H1 (cell line): ENCODE measurements at regions not wholly inside any gene's neighbourhood (a gene's known extent, or its start where the extent isn't known, plus 50 kb on each side); places are given as distances from the start of the nearest gene placed in this dataset.

Experiments used
- CTCF ChIA-PET: fragments of 300-600 bp; sonication (Branson Sonifier 250); formaldehyde crosslinking; loops from one replicate; lab custom pipeline; 2021; ENCODE audit not compliant: partially characterized antibody; lab: Charles Lee
- POLR2A ChIA-PET: fragments of 300-600 bp; sonication (Branson Sonifier 250); formaldehyde crosslinking; loops from one replicate; lab custom pipeline; 2021; ENCODE audit warnings: inconsistent platforms; ENCODE audit not compliant: partially characterized antibody; lab: Charles Lee
- DNase-seq, 2 experiments: peaks; one replicate each; pipeline versions ENCODE4 v3.0.0 to v3.0.0-alpha.2; 2010 to 2022; ENCODE audit warnings: low spot score in 2 of 2, low read depth in 1 of 2, mixed read lengths in 1 of 2
- FAIRE-seq: peaks from 2 replicates; lab custom pipeline; 2011; peaks lifted over from hg19 to GRCh38; lab: Jason Lieb, UNC
- H2AFZ ChIP-seq: 2 replicates; pipeline ENCODE4 v1.8.1; 2012; ENCODE audit warnings: low read length, inconsistent platforms
- H2AK5ac ChIP-seq: 2 replicates; pipeline ENCODE4 v1.6.1; 2013; ENCODE audit warnings: low read depth, low read length
- H2BK120ac ChIP-seq: replicated peaks from 2 replicates; pipeline ENCODE3; 2013; ENCODE audit warnings: low read depth, low read length, inconsistent platforms
- H2BK12ac ChIP-seq: 2 replicates; pipeline ENCODE4 v1.6.1; 2013; ENCODE audit warnings: low read depth, low read length
- H2BK15ac ChIP-seq: 2 replicates; pipeline ENCODE4 v1.6.1; 2013; ENCODE audit warnings: low read length
- H2BK20ac ChIP-seq: 2 replicates; pipeline ENCODE4 v1.6.1; 2013; ENCODE audit warnings: low read length
- H2BK5ac ChIP-seq: 2 replicates; pipeline ENCODE4 v1.6.1; 2013; ENCODE audit warnings: low read depth, low read length
- H3K14ac ChIP-seq: 2 replicates; pipeline ENCODE4 v1.6.1; 2013; ENCODE audit warnings: inconsistent platforms; ENCODE audit not compliant: insufficient read length
- H3K18ac ChIP-seq: 2 replicates; pipeline ENCODE4 v1.6.1; 2013; ENCODE audit warnings: low read length; ENCODE audit errors: extremely low read depth
- H3K23ac ChIP-seq: 2 replicates; pipeline ENCODE4 v1.6.1; 2013; ENCODE audit warnings: inconsistent platforms; ENCODE audit not compliant: insufficient read length
- H3K23me2 ChIP-seq: 2 replicates; pipeline ENCODE4 v1.6.1; 2013; ENCODE audit warnings: low read depth, low read length
- H3K27ac ChIP-seq: 2 replicates; pipeline ENCODE4 v1.6.1; 2011; ENCODE audit warnings: low read depth, low read length, inconsistent platforms
- H3K27me3 ChIP-seq, 4 experiments: replicated peaks in 1 of 4; 1 replicate in 1 of 4; 2 replicates in 3 of 4; pipeline versions ENCODE4 v1.6.1 to v1.8.1; 2011 to 2013; ENCODE audit warnings: low read length in 3 of 4, mild to moderate bottlenecking in 3 of 4, inconsistent platforms in 2 of 4, mixed read lengths in 2 of 4, moderate library complexity in 1 of 4; ENCODE audit not compliant: control insufficient read depth in 3 of 4, insufficient read depth in 3 of 4; ENCODE audit errors: extremely low read depth in 1 of 4
- H3K36me3 ChIP-seq, 4 experiments: 2 replicates each; pipeline versions ENCODE4 v1.6.1 to v1.8.1; 2011 to 2013; ENCODE audit warnings: mild to moderate bottlenecking in 4 of 4, low read length in 3 of 4, moderate library complexity in 2 of 4, control low read depth in 1 of 4, inconsistent platforms in 1 of 4; ENCODE audit not compliant: insufficient read depth in 4 of 4, control insufficient read depth in 2 of 4
- H3K4ac ChIP-seq: replicated peaks from 2 replicates; pipeline ENCODE3; 2013; ENCODE audit warnings: low read length, low read depth, mixed read lengths, inconsistent platforms; ENCODE audit not compliant: insufficient read length
- H3K4me1 ChIP-seq, 4 experiments: replicated peaks in 1 of 4; 1 replicate in 1 of 4; 2 replicates in 3 of 4; pipeline versions ENCODE4 v1.6.1 to v1.8.1; 2011 to 2013; ENCODE audit warnings: low read length in 3 of 4, inconsistent platforms in 2 of 4, mixed read lengths in 1 of 4; ENCODE audit not compliant: insufficient read depth in 4 of 4, control insufficient read depth in 3 of 4
- H3K4me2 ChIP-seq, 2 experiments: 2 replicates each; pipeline versions ENCODE4 v1.6.1 to v1.8.1; 2011 to 2013; ENCODE audit warnings: low read depth in 2 of 2, low read length in 2 of 2, control low read depth in 1 of 2, inconsistent platforms in 1 of 2, mild to moderate bottlenecking in 1 of 2; ENCODE audit not compliant: insufficient read depth in 1 of 2
- H3K4me3 ChIP-seq, 4 experiments: fragments of 200-600, 300-600 bp in 1 of 4; sonication (generic), shearing (Covaris generic), sonication (Bioruptor Twin) in 1 of 4; 2 replicates each; pipeline versions ENCODE4 v1.5.1 to v1.8.1; 2011 to 2016; ENCODE audit warnings: low read length in 4 of 4, low read depth in 3 of 4, control low read depth in 2 of 4, inconsistent platforms in 2 of 4, mild to moderate bottlenecking in 2 of 4, mixed read lengths in 1 of 4, moderate library complexity in 1 of 4; ENCODE audit not compliant: insufficient read depth in 2 of 4; ENCODE audit errors: extremely low read depth in 1 of 4
- H3K56ac ChIP-seq: replicated peaks from 2 replicates; pipeline ENCODE3; 2013; ENCODE audit warnings: low read depth, mild to moderate bottlenecking, mixed read lengths, low read length, inconsistent platforms; ENCODE audit not compliant: insufficient read length
- H3K79me1 ChIP-seq: 2 replicates; pipeline ENCODE4 v1.6.1; 2013; ENCODE audit warnings: low read depth, low read length, control low read depth
- H3K79me2 ChIP-seq, 2 experiments: 2 replicates each; pipeline versions ENCODE4 v1.6.1 to v1.8.1; 2012 to 2013; ENCODE audit warnings: low read length in 2 of 2, mild to moderate bottlenecking in 2 of 2, inconsistent platforms in 1 of 2; ENCODE audit not compliant: insufficient read depth in 2 of 2, control insufficient read depth in 1 of 2
- H3K9ac ChIP-seq, 4 experiments: replicated peaks in 1 of 4; 1 replicate in 1 of 4; 2 replicates in 3 of 4; pipeline versions ENCODE4 v1.6.1 to v1.8.1; 2011 to 2013; ENCODE audit warnings: low read depth in 3 of 4, low read length in 3 of 4, control low read depth in 2 of 4, mild to moderate bottlenecking in 2 of 4, moderate library complexity in 2 of 4, inconsistent platforms in 1 of 4; ENCODE audit errors: extremely low read depth in 1 of 4
- H3K9me3 ChIP-seq, 2 experiments: 2 replicates each; pipeline versions ENCODE4 v1.6.1 to v1.8.1; 2012 to 2013; ENCODE audit warnings: mild to moderate bottlenecking in 2 of 2, moderate library complexity in 2 of 2, control low read depth in 1 of 2, inconsistent platforms in 1 of 2, low read depth in 1 of 2, low read length in 1 of 2, mixed read lengths in 1 of 2; ENCODE audit not compliant: insufficient read depth in 2 of 2
- H4K20me1 ChIP-seq, 2 experiments: replicated peaks in 1 of 2; 2 replicates each; pipeline versions ENCODE3 to v1.8.1; 2011 to 2013; ENCODE audit warnings: inconsistent platforms in 2 of 2, low read length in 2 of 2, mild to moderate bottlenecking in 1 of 2; ENCODE audit not compliant: insufficient read depth in 2 of 2, control insufficient read depth in 1 of 2
- H4K5ac ChIP-seq: 2 replicates; pipeline ENCODE4 v1.6.1; 2013; ENCODE audit warnings: low read length, low read depth, mixed read lengths, inconsistent platforms; ENCODE audit not compliant: insufficient read length
- H4K8ac ChIP-seq: 2 replicates; pipeline ENCODE4 v1.8.0; 2013; ENCODE audit warnings: mild to moderate bottlenecking, moderate library complexity, low read length, inconsistent platforms; ENCODE audit not compliant: insufficient read depth; ENCODE audit errors: extremely low read depth
- H4K91ac ChIP-seq: replicated peaks from 2 replicates; pipeline ENCODE3; 2013; ENCODE audit warnings: low read length, mixed read lengths, inconsistent platforms; ENCODE audit not compliant: insufficient read length
- FOSL1 ChIP-seq: IDR thresholded peaks from 2 replicates; pipeline ENCODE4 v1.6.1; 2011; ENCODE audit warnings: mild to moderate bottlenecking, low read depth, low read length, moderate library complexity; ENCODE audit not compliant: insufficient read depth
- RFX5 ChIP-seq: IDR thresholded peaks from 2 replicates; pipeline ENCODE4 v1.6.1; 2011; ENCODE audit warnings: low read depth, low read length, improper control_type of control experiment, borderline replicate concordance
- SP1 ChIP-seq: IDR thresholded peaks from 2 replicates; pipeline ENCODE4 v1.6.1; 2011; ENCODE audit warnings: low read depth, low read length
- WGBS, 2 experiments: shearing (Covaris generic) in 1 of 2; methylation state at CpG; one replicate each; pipeline versions ENCODE4 v1.1.6 to v1.1.7; 2013 to 2015; ENCODE audit warnings: low lambda C conversion rate in 2 of 2, mixed read lengths in 2 of 2, inconsistent platforms in 1 of 2, low coverage in 1 of 2, missing lambda C conversion rate in 1 of 2; ENCODE audit not compliant: insufficient replicate concordance in 2 of 2, insufficient coverage in 1 of 2, insufficient read length in 1 of 2; ENCODE audit errors: extremely low coverage in 1 of 2, missing lambda C conversion rate in 1 of 2; 5-methylcytosine and 5-hydroxymethylcytosine counted together

DNA sequence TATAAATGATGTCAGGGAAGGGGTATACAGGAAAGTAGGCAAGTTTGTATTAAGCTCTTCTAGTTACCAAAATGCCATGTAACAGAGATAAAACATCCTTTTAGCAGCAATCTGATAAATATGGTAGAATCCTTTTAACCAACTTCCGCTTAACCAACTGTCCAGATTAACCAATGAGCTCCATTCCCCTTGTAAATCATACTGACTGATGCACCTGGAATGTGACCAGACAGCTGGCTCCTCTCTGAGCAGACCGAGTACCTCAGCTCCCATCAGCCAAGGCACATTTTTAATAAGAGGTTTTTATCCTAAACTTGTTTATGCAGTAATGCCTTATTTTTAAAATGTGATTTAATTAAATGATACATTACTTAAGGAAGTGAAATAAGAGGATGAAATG, 66.4 kb downstream of the KLF12 start:
- ChIA-PET CTCF (interaction anchor here (0.8 to 1.3 kb wide), 3 partner anchors 10 to 30 kb away, joined by 3 to 4 read pairs (median 3); no protein-coding TSS in a partner anchor), POLR2A (no interaction called here)
- Histone ChIP-seq H4K91ac (no peak overlapping the region), H3K14ac (no peak overlapping the region), H3K23me2 (no peaks in the 10 kb centered on the region), H3K79me2 (peaks cover 0 to 7% of the 10 kb centered on the region in 2 experiments; a peak in 1 of 4 replicates), H2AK5ac (no peak overlapping the region), H3K27ac (no peak overlapping the region), H3K36me3 (no peaks in the 10 kb centered on the region), H3K9ac (no peak overlapping the region), H2AFZ (no peak overlapping the region), H4K5ac (no peak overlapping the region), H4K20me1 (no peaks in the 10 kb centered on the region), H2BK120ac (no peak overlapping the region), H3K4me1 (no peaks in the 10 kb centered on the region), H3K56ac (no peak overlapping the region), H3K9me3 (no peaks in the 10 kb centered on the region), H3K4me2 (no peak overlapping the region)
- TF ChIP-seq SP1 = no peak
- no peak for TF ChIP-seq FOSL1
- no peak for TF ChIP-seq RFX5
- TF ChIP-seq, all 59 proteins: peak for 0
- Histone ChIP-seq H4K8ac (no peak overlapping the region), H2BK5ac (no peak overlapping the region), H3K18ac (no peak overlapping the region), H2BK15ac (no peak overlapping the region), H3K79me1 (no peaks in the 10 kb centered on the region), H3K4me3 (no peak overlapping the region), H2BK20ac (no peak overlapping the region), H3K4ac (no peak overlapping the region), H3K23ac (no peak overlapping the region), H2BK12ac (no peak overlapping the region), H3K27me3 (no peaks in the 10 kb centered on the region)
- no peak for DNase-seq
- 91% methylated on average over 2 of the region's 2 CpGs; no CpG with 5 or more reads in 1 of the 2 experiments for WGBS, 2 experiments
- no peak for FAIRE-seq
